Neutrophil (primary cell): ENCODE measurements at regions not wholly inside any gene's neighbourhood (a gene's known extent, or its start where the extent isn't known, plus 50 kb on each side); places are given as distances from the start of the nearest gene placed in this dataset.

ENCODE experiments used
- H3K27ac ChIP-seq: fragments of 200-600 bp; sonication (generic); 2 replicates; pipeline ENCODE4 v1.5.1; 2016; ENCODE audit warnings: mild to moderate bottlenecking, moderate library complexity
- H3K27me3 ChIP-seq: fragments of 200-600 bp; sonication (generic); 2 replicates; pipeline ENCODE4 v1.6.0; 2016; ENCODE audit warnings: mild to moderate bottlenecking
- H3K36me3 ChIP-seq: fragments of 200-600 bp; sonication (generic); 2 replicates; pipeline ENCODE4 v1.5.1; 2017
- H3K4me1 ChIP-seq, 2 experiments: fragments of 200-600 bp in 1 of 2; sonication (generic) in 1 of 2; 1 replicate in 1 of 2; 2 replicates in 1 of 2; pipeline versions ENCODE4 v1.5.1 to v1.6.1; 2013 to 2016; ENCODE audit warnings: low read depth in 1 of 2, low read length in 1 of 2, mild to moderate bottlenecking in 1 of 2, moderate library complexity in 1 of 2; ENCODE audit not compliant: control insufficient read depth in 1 of 2, insufficient read depth in 1 of 2
- H3K4me3 ChIP-seq, 2 experiments: fragments of 200-600 bp in 1 of 2; sonication (generic) in 1 of 2; 1 replicate in 1 of 2; 2 replicates in 1 of 2; pipeline ENCODE4 v1.5.1; 2013 to 2016; ENCODE audit warnings: low read depth in 1 of 2, low read length in 1 of 2, mild to moderate bottlenecking in 1 of 2, moderate library complexity in 1 of 2
- H3K9me3 ChIP-seq: fragments of 200-600 bp; sonication (generic); 2 replicates; pipeline ENCODE4 v1.5.1; 2016
- CTCF ChIP-seq: fragments of 200-600 bp; sonication (generic); IDR thresholded peaks from 2 replicates; pipeline ENCODE4 v1.5.1; 2016; ENCODE audit warnings: antibody characterized with exemption

GRCh38 chr17:69703751-69704150 lies 289.3 kb downstream of the MAP2K6 start:
- Histone ChIP-seq H3K27me3 (no peaks in the 10 kb centered on the region), H3K27ac (no peak overlapping the region), H3K36me3 (no peaks in the 10 kb centered on the region), H3K9me3 (no peaks in the 10 kb centered on the region), H3K4me3 (no peak overlapping the region), H3K4me1 (no peaks in the 10 kb centered on the region)
- no peak for TF ChIP-seq CTCF

GRCh38 chr17:69704935-69705334 lies 290.4 kb downstream of the MAP2K6 start:
- H3K9me3 ChIP-seq, result no peaks in the 10 kb centered on the region
- no peaks in the 10 kb centered on the region for H3K36me3 ChIP-seq
- no peak for TF ChIP-seq CTCF
- H3K4me1 ChIP-seq, result no peaks in the 10 kb centered on the region
- H3K27ac ChIP-seq, result no peak overlapping the region
- H3K27me3 ChIP-seq, result no peaks in the 10 kb centered on the region
- H3K4me3 ChIP-seq, result no peak overlapping the region

- H3K27me3 ChIP-seq, result no peaks in the 10 kb centered on the region
- H3K27ac ChIP-seq, result no peak overlapping the region
- no peaks in the 10 kb centered on the region for H3K9me3 ChIP-seq
- no peaks in the 10 kb centered on the region for H3K36me3 ChIP-seq
- H3K4me1 ChIP-seq, result no peaks in the 10 kb centered on the region
- no peak overlapping the region for H3K4me3 ChIP-seq
- TF ChIP-seq CTCF, result no peak
These were observed 291.6 kb downstream of the MAP2K6 start for GRCh38 chr17:69706127-69706526.

- Histone ChIP-seq H3K9me3 (no peaks in the 10 kb centered on the region), H3K36me3 (no peaks in the 10 kb centered on the region)
- TF ChIP-seq CTCF, result no peak
These were observed 294.9 kb downstream of the MAP2K6 start for GRCh38 chr17:69709441-69709840.

GRCh38 chr17:69710926-69711325 lies 296.4 kb downstream of the MAP2K6 start:
- Histone ChIP-seq H3K27ac (no peak overlapping the region), H3K9me3 (no peaks in the 10 kb centered on the region), H3K4me1 (no peaks in the 10 kb centered on the region), H3K36me3 (no peaks in the 10 kb centered on the region), H3K27me3 (no peaks in the 10 kb centered on the region), H3K4me3 (no peak overlapping the region)
- no peak for TF ChIP-seq CTCF

More at GRCh38 chr17:69709441-69709840, 294.9 kb downstream of the MAP2K6 start:
- H3K27ac ChIP-seq, result no peak overlapping the region
- H3K27me3 ChIP-seq, result no peaks in the 10 kb centered on the region
- H3K4me3 ChIP-seq, result no peak overlapping the region
- no peaks in the 10 kb centered on the region for H3K4me1 ChIP-seq

- Histone ChIP-seq H3K27ac (no peak overlapping the region), H3K9me3 (no peaks in the 10 kb centered on the region), H3K4me1 (no peaks in the 10 kb centered on the region), H3K4me3 (no peak overlapping the region), H3K27me3 (no peaks in the 10 kb centered on the region), H3K36me3 (no peaks in the 10 kb centered on the region)
- no peak for TF ChIP-seq CTCF
These were observed 297.0 kb downstream of the MAP2K6 start for GRCh38 chr17:69711541-69711940.
